NCI-H2171 treated with DMSO at 0.1 percent for 48 hours (cell line): ENCODE measurements at regions not wholly inside any gene's neighbourhood (a gene's known extent, or its start where the extent isn't known, plus 50 kb on each side); places are given as distances from the start of the nearest gene placed in this dataset.
A peak's percentile ranks its signal among the peaks of the same experiment; 100 is the strongest.

Source experiments
- DNase-seq: peaks from one replicate; lab custom pipeline; 2025; lab: John Stamatoyannopoulos, UW

DNA sequence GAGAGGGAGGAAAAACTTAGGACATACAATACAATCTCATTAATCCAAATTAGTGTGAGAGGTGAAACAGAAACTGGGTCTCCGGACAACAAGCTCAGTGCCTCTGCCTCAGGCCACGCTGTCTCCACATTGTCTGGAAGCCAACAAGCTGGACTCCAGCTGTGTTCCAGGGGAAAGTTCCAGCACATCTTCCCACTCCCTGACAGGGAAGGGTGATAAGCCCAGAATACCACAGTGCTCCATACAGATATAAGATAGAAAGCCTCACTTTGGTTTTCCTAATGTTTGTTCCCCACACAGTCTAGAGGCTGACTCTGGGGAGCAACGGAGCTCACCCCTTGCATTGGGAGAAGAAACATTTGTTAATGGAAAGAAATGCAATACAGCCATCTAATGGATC lies 117.1 kb upstream of the SPTLC3 start:
- DNase-seq = no peak

DNA sequence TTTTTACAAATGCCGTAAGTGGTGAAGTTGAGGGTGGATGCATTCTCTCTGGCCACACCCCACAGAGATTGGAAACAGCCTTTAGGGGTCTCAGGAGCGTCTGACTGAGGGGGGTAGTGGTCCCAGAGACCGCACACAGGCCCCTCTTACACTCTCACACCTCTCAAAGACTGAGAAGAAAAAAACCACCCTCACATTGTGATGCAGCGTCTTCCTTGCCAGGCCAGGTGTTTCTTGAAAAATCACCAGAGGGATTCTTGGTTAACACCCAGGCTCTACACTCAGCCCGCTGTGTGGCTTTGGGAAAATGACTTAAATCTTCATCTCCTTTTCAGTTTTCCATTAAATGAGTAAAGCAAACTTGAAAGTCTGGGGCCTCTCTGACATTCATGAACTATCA lies 115.8 kb upstream of the SPTLC3 start:
- no peak for DNase-seq

GRCh38 chr20:12893653-12894052 lies 115.1 kb upstream of the SPTLC3 start:
- no peak for DNase-seq

DNA sequence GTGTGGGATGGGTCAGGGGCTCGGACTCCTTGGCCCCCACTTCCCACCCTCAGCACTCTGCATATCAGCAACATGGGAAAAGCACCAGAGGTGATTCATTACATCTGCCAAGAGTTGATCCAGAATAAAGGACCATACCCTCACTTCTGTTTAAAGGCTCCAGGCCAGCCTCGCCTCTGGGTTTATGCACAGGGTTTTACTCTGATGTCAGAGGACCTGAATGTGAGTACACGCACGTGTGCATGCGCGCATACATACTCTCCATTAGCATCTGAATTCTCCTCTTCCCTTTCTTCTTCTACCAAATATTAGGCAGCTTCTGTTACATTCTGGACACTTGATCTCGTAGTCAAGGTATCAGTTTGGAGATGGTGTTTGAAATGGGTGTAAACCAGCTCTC lies 114.7 kb upstream of the SPTLC3 start:
- DNase-seq = no peak

DNA sequence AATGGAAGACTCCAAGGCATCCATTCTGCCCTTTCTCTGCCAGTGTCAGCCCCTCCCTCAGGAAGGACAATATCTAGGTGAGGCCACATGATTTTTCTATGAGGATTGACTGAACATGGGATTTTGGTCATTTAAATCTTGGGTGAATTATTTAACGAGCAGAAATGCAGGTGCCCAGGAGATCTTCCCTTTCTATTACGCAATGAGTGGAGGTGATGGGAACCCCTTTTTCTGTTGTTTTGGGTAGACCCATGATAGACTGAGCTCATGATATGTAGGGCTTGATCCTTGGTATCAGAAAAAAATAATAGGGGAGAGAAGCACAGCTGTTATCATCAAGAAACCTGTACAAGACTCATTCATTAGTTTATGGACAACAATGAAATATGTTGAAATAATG lies 112.6 kb upstream of the SPTLC3 start:
- no peak for DNase-seq

- no peak for DNase-seq
Observed at GRCh38 chr20:12902992-12903391, 105.8 kb upstream of the SPTLC3 start.

DNA sequence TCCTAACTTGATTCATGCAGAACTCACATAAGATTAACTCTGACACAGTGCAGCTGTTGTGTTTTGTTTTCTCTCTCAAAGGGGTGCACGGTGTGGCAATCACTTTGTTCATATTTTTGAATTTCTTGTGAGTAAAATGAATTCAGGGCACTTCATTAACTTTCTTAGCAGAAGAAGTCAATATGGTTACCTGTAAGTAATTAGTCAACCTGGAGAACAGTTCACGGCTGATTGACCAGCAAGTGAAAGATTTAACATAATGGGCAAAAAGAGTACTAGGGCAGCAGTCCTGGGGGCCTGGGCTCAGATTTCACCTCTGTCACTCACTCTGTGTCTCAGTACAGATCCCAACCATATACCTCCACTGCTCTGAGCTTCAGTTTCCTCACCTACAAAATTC lies 102.4 kb upstream of the SPTLC3 start:
- peak; percentile 34 for DNase-seq

- no peak for DNase-seq
Observed at GRCh38 chr20:12911372-12911771, 97.4 kb upstream of the SPTLC3 start.

- no peak for DNase-seq
Observed at GRCh38 chr20:12913781-12914443, 94.9 kb upstream of the SPTLC3 start.

GRCh38 chr20:12914804-12915203 lies 94.0 kb upstream of the SPTLC3 start:
- no peak for DNase-seq

DNA sequence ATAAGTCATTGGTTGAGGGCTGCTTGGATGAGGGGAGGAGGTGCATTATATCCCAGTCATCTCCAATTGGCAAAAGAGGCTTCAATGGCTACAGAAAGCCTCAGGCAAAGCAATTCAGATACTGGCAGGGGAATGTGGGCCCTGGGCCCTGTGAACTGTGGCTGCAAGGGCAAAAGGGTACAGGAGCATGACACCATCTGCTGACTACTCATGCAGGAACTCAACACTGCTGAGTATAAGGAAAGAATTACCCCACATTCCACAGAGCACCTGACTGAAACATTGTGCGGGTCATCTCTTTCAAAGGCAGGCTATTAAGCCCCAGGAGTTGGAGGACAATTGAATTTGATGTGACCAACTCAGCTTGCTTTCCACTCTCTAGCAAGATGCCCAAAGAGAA lies 92.1 kb upstream of the SPTLC3 start:
- DNase-seq = no peak

DNA sequence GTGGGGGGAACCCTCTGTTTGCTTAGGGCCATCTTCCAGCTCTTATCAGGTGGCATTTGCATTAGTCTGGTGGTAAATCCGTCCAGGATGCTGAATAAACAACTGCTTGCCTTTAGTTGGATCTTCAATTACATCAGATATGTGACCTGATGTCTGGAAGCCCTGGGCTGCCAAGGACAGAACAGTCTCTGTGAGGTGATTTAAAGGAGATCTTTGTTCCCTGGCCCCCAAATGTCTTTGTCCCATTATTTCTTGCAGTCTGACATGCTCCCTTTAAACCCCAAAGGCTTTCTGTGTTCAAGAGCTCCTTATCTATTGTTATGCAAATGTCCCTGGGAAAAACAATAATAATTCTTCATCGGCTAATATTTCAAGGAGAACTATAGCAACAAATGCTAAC lies 84.6 kb upstream of the SPTLC3 start:
- no peak for DNase-seq

DNA sequence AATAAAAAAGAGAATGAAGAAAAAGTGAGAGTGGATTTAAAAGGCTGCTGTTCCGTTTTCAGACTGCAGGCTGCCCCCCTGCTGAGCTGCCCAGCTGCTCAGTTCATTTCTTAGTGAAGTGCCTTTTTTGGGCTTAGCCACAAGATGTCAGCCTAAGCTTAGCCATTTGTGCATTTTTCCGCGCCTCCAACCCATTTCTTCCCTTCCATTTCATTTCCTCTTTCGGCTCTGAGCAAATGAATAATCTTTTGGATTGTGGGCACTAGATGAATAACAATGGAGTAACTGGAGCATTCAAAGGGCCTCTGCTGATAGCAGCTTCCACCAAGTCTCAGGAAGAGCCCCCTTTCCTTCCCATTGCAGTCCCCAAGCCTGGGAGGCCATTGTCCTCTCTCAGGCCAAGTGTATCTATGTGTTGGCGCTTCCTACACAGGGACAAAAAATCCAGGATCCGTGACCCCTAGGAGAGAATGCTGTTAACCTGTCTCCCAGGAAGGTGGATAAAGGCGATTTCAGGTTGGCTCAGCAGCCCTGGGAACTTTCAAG lies 83.5 kb upstream of the SPTLC3 start:
- peak; percentile 93 for DNase-seq

- DNase-seq = no peak
Observed at GRCh38 chr20:12925863-12926793, 82.6 kb upstream of the SPTLC3 start.

DNA sequence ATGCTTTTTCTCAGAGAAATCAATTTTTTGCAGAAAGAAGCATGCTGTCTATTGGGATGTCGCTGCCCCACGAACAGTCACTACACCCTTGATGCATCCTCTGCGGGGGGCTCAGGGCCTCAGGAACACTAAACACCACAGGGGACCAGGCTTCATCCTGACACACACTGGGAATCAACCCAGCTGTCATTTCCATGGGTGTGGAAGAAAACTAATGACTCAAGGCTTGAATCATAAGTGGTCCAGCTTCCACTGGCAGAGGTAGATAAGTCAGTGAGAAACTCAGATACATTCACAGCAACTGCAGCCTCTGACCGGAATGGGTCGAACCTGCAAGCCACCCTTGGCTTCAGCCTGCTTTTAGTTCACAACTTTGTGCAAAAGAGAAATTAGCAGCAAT lies 81.3 kb upstream of the SPTLC3 start:
- DNase-seq = no peak

DNA sequence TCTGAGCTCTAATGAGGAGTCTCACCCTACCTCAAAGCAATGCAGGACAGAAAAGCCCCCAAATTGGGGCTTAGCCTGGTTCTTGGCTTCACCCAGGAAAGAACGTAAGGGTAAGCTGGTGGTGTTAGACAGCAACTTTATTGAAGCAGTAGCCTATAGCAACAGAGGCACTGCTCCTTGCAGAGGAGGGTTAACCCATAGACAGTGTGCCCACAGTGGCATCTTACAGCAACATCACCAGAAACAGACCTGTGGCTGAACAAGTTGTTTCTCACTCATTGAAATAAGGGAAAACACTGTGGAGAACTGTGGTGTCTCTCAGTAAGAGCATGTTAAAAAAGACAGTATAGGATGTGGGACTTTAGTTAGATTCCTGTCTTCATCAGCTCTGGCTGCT lies 80.4 kb upstream of the SPTLC3 start:
- no peak for DNase-seq

DNA sequence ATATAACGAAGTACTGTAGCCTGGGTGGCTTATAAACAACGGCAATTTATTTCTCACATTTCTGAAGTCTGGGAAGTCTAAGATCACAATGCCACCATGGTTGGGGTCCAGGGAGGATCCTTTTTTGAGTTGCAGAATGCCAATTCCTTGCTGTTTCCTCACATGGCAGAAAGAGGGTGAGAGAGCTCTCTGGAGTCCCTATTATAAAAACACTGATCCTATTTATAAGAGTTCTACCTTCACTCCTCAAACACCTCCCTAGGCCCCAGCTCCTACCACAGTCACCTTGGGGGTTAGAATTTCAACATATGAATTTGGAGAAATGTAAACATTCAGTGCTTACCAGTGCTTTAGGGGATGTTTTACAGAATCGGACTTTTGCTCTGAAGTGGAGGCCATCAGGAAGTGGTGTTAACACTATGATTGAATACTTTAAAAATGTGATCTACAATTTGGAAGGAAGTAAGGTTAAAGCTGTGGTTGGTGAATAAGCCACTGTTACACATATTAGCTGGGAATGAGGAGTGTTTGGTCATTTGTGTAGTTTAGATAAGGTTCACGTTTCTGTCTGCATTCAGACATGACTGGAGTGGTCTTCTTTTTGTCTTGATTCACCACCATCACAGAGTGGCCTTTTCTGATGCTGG lies 79.9 kb upstream of the SPTLC3 start:
- DNase-seq = no peak

DNA sequence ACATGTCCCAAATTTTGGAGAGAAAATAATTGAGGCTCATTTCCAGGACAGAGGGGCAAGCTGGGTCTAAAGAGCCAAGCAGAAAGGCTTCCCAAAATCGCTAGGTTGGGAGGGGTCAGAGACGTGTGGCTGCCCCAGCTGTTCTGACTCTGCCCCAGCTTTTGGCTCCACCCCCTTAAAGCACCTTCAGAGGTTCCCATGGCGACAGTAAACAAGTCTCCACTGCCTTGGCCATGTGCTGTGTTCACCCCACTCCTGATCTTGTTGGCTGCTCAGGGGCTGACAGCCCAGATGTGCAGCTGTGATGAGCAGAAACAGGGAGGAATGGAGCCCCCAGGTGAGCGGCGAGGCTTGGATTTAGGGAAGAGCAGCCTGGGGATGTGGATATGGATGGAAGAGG lies 72.8 kb upstream of the SPTLC3 start:
- no peak for DNase-seq

GRCh38 chr20:12936524-12936923 lies 72.2 kb upstream of the SPTLC3 start:
- no peak for DNase-seq

DNA sequence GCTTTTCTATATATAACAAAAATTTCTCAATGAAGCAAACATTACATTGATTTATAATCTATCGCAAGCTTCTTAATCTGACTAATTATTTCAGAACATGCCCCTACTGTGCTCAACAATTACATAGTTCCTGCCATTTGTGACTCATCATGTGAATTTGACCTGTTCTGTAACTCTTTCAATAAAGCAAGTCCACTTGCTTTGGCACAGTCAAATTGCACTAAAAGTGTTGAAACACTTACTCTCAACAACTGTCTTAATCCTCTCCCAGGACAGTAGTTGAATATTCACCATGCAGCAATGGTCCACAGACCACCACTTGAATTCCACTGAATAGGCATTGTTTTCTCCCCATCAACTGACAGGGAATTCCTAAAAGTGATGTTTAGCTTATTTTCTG lies 67.7 kb upstream of the SPTLC3 start:
- no peak for DNase-seq

GRCh38 chr20:12942123-12942522 lies 66.6 kb upstream of the SPTLC3 start:
- no peak for DNase-seq

DNA sequence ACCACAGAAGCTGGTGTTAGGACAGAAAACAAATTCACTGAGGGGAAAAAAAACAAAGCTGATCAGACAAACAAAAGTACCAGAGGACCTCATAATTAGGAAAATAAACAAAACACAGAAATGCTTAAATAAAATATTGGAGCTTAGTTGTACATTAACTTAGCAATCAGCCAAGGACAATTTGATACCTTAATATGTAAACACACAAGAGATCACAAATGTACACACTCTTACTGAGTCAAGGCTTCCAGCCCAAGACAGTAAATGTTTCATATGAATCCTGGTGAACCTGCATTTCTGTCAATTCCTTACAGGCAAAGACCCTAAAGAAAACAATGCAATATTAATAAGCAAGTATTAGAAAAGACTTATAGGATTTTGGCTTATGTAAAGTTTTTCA lies 62.0 kb upstream of the SPTLC3 start:
- no peak for DNase-seq

DNA sequence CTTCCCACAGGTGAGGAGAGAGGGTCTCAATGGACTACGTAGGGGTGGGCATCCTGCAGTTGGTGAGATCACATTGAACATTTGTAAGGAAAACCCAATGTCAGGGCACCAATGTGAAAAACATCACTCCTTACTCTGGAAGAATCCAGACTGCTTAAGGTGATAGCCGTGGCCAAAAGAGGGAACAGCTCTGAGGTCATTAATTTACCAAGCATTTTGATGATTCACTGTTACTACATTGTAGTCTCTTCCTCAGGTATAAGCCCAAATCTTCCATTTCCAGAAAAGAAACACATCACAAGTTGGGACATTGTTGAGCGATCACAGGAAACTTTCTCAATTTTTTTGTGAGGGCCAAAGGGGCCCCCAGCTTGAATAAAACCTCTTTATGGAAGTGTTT lies 61.1 kb upstream of the SPTLC3 start:
- DNase-seq = no peak
